DMS153 treated with DMSO at 0.1 percent for 48 hours (cell line): ENCODE measurements at regions not wholly inside any gene's neighbourhood (a gene's known extent, or its start where the extent isn't known, plus 50 kb on each side); places are given as distances from the start of the nearest gene placed in this dataset.

ENCODE experiments used
- DNase-seq: peaks from one replicate; lab custom pipeline; 2025; ENCODE audit not compliant: unreplicated experiment; lab: John Stamatoyannopoulos, UW

DNA sequence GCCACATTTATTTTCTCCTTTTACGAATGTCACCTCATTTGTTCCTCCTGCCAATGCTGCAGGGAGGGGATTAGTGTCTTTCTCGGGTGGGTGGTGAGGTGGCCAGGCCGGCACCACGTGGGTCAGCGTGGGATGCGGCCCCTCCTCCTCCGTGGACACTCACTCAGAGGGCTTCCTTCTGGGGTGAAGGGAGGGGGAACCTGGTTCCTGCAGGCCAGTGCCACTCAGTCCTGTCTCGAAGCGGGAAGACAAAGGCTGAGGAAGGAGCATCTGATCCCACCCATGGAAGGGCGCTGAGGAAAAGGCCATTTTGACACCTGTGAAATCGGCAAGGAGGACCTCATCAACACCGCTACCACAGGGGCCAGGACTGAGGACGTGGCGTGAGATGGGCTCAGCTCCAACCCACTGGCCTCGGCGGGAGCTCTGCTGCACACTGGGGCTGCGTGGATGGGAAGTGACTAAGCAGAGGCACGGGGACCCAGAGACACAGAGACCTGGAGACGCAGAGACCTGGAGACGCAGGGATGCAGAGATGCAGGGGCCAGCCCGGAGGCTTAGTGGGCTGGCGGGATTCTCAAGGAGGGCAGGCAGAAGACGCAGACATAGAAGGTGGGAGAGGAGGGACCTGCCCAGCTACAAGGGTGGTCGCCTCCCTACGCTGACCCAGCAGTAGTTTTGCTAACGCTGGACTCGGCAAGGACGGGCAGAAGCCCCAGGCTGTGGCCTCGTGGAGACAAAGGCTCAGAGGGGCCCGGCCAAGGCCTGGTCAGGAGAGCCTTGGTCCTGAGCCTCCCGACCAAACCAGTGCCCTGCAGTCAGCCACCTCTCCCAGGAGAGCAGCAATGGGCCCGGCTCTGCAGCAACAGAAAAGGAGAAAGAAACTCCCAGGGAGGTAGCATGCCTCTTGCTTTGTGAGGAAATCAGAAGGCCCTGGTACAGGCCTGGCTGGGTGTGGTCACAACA, 1071.2 kb downstream of the BRD1 start:
- no peak for DNase-seq

- no peak for DNase-seq
Observed at GRCh38 chr22:48755059-48755949, 1072.4 kb downstream of the BRD1 start.

DNA sequence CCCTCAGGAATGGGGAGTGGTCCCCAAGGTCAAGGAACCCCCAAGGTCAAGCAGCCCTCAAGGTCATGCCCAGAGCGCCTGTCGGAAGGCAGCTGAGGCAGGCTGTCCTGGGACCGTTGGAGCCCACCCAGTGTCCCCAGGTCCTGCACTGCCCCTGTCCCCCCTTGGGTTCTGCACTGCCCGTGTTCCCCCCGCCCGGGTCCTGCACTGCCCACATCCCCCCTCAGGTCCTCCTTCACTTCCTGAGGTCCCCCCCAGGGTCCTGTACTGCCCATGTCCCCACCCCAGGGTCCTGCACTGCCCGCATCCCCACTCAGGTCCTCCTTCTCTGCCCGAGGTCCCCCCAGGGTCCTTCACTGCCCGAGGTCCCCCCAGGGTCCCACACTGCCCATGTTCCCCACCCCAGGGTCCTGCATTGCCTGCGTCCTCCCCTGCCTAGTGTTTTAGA, 1073.0 kb downstream of the BRD1 start:
- DNase-seq = no peak

DNA sequence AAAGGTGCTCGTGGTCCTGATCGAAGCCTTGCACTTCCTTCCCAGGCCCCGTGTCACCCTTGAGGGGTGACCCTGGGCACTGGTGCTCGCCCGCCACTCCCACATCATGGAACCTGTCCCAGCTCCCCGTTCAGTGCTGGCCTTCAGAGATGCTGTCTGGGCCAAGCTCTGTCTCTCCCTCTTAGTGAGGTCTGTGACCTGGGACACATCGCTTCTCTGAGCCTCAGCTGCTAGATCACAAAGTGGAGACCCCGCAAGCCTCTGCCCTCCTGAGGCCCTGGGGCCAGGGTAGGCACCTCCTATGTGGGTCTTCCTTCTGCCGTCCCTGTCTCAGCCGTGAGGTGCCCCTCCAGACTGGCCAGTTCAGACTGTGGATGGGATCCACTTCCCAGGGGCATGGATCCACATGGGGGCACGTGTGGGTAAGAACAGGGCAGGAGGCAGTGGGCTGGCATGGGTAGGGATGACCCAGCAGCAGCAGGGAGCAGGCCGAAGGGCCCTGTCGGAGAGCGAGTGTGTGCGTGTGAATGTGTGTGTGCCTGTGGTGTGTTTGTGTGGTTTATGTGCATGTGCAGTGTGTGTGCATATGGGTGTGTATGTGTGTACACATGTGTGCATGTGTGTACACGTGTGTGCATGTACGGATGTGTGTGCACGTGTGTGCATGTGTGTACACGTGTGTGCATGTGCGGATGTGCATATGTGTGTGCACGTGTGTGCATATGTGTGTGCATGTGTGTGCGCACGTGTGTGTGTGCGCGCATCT, 1073.7 kb downstream of the BRD1 start:
- no peak for DNase-seq

- no peak for DNase-seq
Observed at GRCh38 chr22:48753381-48753730, 1074.3 kb downstream of the BRD1 start.

DNA sequence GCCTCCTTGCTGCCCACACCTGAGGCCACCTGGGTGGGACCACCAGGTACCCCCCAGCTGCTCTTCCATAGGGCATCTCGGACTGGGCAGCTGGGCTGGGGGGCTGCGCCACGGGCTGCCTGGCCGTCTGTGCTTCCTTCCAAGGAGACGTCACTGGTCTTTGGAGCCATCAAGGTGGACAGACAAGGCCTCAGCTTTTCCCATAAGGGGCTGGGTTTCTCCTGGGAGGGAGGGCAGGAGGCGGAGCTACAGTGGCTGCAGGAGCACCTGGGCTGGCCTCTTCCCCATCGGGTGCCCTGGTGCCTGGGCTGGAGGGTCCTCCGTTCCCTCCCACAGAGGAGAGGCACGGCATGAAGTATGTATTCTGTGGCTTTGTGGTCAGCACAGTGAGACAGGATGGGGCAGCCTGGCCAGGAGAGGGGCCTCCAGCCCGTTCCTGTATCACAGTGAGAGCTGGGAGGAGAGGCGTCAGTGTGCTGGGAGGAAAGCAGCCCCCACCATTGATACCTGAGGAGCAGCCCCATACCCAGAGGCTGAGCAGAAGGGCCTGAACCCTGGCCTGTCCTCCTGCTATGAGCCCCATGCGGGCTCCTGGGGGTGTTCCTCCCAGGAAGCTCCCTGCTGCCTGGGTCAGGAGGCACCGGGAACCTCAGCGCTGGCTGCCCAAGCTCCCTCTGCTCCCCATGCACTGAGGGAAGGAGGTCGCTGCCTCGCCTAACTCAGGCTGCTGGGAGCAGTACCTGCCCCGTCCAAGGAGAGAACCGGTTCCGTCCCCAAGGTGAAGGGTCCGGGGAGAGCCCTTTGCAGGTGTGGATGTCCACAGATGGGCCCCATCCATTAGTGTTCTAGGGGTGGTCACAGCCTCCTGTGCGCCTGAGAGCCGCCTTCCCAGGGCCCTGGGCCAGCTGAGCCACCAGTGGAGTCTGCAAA, 1075.0 kb downstream of the BRD1 start:
- no peak for DNase-seq

DNA sequence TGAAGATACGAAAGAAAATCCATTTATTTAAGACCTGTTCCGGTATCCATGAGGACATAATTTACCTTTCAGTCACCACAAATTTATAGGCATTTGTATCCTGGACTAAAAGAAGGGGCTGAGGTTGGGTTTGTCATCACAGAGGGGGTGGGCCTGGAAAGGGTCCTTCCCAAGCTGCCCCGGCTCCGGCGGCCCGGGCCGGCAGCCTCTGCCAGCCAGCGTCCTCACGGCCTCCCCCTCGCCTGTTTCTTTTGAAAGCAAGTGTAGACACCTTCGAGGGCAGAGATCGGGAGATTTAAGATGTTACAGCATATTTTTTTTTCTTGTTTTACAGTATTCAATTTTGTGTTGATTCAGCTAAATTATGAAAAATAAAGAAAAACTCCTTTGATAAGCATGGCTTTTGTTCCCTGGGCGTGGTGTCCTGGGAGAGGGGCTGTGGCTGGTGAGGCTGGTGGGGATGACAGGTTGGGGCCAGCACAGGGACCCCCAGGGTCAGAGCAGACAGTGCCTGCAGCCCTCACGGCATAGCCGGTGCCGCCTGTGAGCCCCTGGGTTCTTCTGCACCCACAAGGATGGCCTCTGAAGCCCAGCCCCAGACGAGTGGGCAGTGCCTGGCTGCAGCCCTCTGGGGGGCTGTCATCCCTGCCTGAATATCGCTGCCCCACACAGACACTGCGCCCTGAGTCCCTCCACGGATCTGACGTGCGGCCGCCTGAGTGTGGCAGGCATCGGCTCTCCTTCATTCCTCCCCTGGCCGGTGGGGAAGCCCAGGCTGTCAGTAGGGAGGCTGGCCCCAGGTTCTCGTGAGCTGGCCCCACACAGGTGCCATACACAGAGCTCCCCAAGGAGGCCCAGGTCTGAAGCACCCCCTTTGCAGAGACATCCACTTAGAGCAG, 1075.9 kb downstream of the BRD1 start:
- DNase-seq = no peak

GRCh38 chr22:48750826-48751440, 1076.7 kb downstream of the BRD1 start:
- DNase-seq = no peak

DNA sequence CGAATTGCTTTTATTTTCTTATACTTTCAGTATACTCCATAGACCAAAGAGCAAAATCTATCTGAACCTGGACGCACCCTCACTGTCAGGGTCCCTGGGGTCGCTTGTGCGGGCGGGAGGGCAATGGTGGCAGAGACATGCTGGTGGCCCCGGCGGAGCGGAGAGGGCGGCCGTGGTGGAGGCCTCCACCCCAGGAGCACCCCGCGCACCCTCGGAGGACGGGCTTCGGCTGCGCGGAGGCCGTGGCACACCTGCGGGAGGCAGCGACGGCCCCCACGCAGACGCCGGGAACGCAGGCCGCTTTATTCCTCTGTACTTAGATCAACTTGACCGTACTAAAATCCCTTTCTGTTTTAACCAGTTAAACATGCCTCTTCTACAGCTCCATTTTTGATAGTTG, 1077.4 kb downstream of the BRD1 start:
- no peak for DNase-seq

- DNase-seq = no peak
Observed at GRCh38 chr22:48749555-48750227, 1078.0 kb downstream of the BRD1 start.

DNA sequence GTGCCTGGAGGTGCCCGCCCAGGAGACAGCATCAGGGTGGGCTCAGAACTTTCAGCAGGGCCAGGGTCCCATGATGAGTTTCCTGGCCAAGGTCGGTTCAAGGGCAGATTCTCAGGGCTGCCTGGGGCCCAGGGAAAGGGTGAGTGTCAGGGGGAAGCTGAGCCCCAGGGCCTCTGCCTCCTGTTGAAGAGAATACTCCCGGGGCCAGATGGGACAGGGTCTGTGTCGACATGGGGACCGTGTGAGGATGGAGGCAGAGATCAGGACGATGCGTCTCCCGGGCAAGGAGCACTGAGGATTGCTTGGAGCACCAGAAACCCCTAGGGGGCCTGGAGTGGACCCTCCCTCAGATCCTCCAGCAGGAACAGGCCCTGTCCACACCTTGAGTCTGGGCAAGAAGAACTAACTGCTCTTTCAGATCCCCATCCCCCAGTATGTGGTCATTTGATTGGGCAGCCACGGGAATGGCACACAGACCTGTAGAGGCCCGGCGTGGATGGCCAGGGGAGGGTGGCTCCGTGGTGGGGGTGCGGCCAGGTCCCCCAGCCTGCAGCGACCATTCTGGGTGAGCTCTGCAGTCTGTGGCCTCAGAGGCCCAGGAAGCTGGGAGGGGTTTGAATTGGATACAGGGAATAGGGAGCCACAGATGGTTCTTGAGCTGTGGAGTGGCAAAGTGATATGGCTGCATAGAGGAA, 1078.7 kb downstream of the BRD1 start:
- DNase-seq = no peak

- DNase-seq = no peak
Observed at GRCh38 chr22:48748113-48748859, 1079.4 kb downstream of the BRD1 start.

DNA sequence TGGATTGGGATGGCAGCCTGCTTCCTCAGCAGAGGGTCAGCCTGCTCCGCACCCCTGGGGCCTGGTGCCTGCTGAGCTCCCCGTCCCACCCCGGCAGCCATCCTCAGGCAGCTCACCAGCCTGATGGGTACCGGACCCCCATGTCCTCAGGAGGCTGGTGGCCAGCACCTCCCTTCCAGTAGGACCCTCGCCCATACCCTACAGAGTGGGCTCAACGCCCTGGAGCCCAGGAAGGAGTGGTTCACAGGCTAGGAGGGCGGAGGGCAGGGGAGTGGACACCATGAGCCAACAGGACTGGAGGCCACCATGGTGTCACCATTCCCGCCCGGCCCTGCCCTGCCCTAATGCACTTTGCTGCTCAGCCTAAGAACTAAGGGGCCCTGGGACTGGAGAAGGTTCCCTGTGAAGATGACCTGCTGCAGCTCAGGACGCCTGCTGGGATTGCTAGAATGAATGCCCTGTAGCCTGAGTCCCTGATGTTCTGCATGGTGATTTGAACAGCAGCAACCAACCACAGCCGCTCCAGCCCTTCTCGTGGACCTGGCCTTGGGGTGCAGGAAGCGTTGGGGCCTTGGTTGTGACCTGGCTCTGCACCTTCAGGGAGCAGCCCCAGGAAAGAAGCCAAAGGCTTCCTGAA, 1080.8 kb downstream of the BRD1 start:
- DNase-seq = no peak

DNA sequence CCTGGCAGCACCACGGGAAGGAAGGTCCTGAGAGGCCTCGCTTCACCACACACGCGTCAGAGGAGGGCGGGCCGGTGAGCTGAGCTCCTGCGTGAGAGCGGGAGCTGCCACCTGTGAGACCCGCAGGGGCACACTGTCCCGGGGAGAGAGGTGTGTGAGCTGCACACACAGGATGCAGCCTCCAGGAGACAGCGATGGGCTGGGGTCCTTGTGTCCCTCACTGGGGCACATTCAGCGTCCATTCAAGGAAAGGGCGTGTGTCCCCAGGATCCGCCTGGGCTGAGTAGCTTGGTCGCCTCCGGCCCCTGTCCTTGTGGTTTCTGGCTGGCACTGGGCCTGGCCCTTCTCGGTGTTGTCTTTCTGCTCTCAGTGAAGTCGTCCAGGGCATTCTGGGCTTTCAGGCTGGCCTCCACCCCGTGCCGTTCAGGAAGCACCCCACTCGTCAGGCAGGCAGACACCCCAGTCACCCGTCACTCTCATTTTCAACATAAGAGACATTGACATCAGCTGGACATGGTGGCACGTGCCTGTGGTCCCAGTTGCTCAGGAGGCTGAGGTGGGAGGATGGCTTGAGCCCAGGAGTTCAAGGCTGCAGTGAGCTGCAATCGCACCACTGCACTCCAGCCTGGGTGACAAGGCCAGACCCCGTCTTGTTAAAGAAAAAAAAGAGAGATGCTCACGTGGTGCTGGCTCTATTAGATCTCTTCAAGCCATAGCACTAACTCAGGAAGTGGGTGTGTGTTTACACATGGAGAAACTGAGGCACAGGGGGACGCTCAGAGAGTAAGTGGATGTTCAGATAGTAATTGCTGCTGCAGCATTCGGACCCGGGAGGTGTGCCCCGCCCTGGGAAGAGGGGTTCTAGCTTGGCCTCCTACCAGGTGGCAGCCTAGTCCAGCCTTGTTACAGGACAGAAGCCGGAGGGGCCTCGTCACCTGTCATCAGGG, 1081.6 kb downstream of the BRD1 start:
- DNase-seq = no peak
